Left lung (tissue), 4 donors: ENCODE measurements at regions not wholly inside any gene's neighbourhood (a gene's known extent, or its start where the extent isn't known, plus 50 kb on each side); places are given as distances from the start of the nearest gene placed in this dataset.
"Not testable (repeated sequence)": the region's sequence is repeated elsewhere in the genome, so short reads cannot be mapped to it uniquely, and the experiment has no call there.

Experiments
- ATAC-seq: fragments of 200-7000 bp; cut with Tn5 transposase; one replicate; pipeline ENCODE4 v1.9.1; 2020; ENCODE audit warnings: moderate library complexity
- DNase-seq, 4 donors: peaks; one replicate each; pipeline ENCODE4 v3.0.0-alpha.2; 2013 to 2020
- H3K27ac ChIP-seq, 2 donors: fragments of 200-600 bp; sonication (generic) in 1 of 2; one replicate each; pipeline versions ENCODE4 v1.5.0 to v1.8.0; 2020 to 2021
- H3K27me3 ChIP-seq, 2 donors: fragments of 200-600 bp; sonication (generic) in 1 of 2; one replicate each; pipeline versions ENCODE4 v1.5.0 to v1.8.0; 2020 to 2021
- H3K36me3 ChIP-seq, 2 donors: fragments of 200-600 bp; sonication (generic) in 1 of 2; one replicate each; pipeline versions ENCODE4 v1.5.0 to v1.8.0; 2020 to 2021
- H3K4me1 ChIP-seq, 2 donors: fragments of 200-600 bp; one replicate each; pipeline ENCODE4 v1.8.0; 2021
- H3K4me3 ChIP-seq, 2 donors: fragments of 200-600 bp; sonication (generic) in 1 of 2; one replicate each; pipeline versions ENCODE4 v1.5.0 to v1.8.0; 2020 to 2021; ENCODE audit warnings: mild to moderate bottlenecking in 1 of 2
- H3K9me3 ChIP-seq, 2 donors: fragments of 200-600 bp; sonication (generic) in 1 of 2; one replicate each; pipeline versions ENCODE4 v1.5.0 to v1.8.0; 2020 to 2021
- intact Hi-C, 2 donors: fragments of 100-400 bp; cut with DNase I; formaldehyde crosslinking; loops; one replicate each; pipeline versions ENCODE4 v1.11.2 to v1.14.2; 2022
- TF ChIP-seq, protein P1 (sequence below), 2 donors: fragments of 200-600 bp; sonication (generic) in 1 of 2; IDR thresholded peaks; one replicate each; pipeline versions ENCODE4 v1.5.0 to v1.8.0; 2021; ENCODE audit warnings: antibody characterized with exemption in 2 of 2
- donor health status: DM: no; HTN: yes; CAD: no.
- donor health status: DM: no; HTN: no; CAD: no.

DNA sequence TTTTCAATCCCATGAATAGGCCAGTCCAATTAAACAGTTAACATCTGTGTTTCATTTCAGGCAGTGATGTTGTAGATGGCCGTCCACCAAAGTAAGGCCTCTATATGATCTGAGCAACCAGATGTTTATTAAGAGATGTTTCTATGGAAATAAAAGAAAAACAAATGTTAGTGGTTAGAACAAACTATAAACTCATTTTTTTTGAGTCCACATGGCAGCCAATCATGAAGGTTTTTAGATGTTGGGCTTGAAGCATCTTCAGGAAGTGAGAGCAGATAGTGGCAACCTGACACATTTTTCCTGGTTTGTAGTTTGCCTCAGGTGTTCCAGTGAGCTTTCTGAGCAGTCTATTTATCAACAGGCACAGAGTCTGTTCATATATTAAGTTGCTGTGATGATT is 746.1 kb downstream of the PRIM2 start:
- H3K36me3 ChIP-seq, DNase-seq, ATAC-seq, H3K4me3 ChIP-seq, H3K9me3 ChIP-seq, H3K27me3 ChIP-seq, intact Hi-C loops, H3K4me1 ChIP-seq, H3K27ac ChIP-seq: not testable (repeated sequence)

GRCh38 chr6:58067867-58068548 is 750.6 kb downstream of the PRIM2 start:
- H3K9me3 ChIP-seq, H3K36me3 ChIP-seq, H3K4me3 ChIP-seq, H3K27me3 ChIP-seq, H3K27ac ChIP-seq, H3K4me1 ChIP-seq, DNase-seq, intact Hi-C loops: not testable (repeated sequence)
- peak; percentile 92 for ATAC-seq

- intact Hi-C loops = no loop called here
- DNase-seq (peak in 1 of 4 donors; percentile 64), ATAC-seq (no peak)
- no peak overlapping the region for H3K27ac ChIP-seq
- no peaks in the 10 kb centered on the region for H3K4me1 ChIP-seq
- peaks cover 0 to 5% of the 10 kb centered on the region in 2 donors for H3K9me3 ChIP-seq
- TF ChIP-seq, protein P1, sequence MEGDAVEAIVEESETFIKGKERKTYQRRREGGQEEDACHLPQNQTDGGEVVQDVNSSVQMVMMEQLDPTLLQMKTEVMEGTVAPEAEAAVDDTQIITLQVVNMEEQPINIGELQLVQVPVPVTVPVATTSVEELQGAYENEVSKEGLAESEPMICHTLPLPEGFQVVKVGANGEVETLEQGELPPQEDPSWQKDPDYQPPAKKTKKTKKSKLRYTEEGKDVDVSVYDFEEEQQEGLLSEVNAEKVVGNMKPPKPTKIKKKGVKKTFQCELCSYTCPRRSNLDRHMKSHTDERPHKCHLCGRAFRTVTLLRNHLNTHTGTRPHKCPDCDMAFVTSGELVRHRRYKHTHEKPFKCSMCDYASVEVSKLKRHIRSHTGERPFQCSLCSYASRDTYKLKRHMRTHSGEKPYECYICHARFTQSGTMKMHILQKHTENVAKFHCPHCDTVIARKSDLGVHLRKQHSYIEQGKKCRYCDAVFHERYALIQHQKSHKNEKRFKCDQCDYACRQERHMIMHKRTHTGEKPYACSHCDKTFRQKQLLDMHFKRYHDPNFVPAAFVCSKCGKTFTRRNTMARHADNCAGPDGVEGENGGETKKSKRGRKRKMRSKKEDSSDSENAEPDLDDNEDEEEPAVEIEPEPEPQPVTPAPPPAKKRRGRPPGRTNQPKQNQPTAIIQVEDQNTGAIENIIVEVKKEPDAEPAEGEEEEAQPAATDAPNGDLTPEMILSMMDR (IDR thresholded peaks at IDR 0.05) = no peak
- no peaks in the 10 kb centered on the region for H3K36me3 ChIP-seq
- no peak overlapping the region for H3K4me3 ChIP-seq
- no peaks in the 10 kb centered on the region for H3K27me3 ChIP-seq
These were observed 755.8 kb downstream of the PRIM2 start for GRCh38 chr6:58073263-58073662.

- intact Hi-C loops, H3K4me1 ChIP-seq, H3K36me3 ChIP-seq, H3K9me3 ChIP-seq, H3K27ac ChIP-seq, H3K27me3 ChIP-seq, H3K4me3 ChIP-seq, DNase-seq: not testable (repeated sequence)
- peak; percentile 72 for ATAC-seq
These were observed 772.6 kb downstream of the PRIM2 start for GRCh38 chr6:58090067-58090466.

DNA sequence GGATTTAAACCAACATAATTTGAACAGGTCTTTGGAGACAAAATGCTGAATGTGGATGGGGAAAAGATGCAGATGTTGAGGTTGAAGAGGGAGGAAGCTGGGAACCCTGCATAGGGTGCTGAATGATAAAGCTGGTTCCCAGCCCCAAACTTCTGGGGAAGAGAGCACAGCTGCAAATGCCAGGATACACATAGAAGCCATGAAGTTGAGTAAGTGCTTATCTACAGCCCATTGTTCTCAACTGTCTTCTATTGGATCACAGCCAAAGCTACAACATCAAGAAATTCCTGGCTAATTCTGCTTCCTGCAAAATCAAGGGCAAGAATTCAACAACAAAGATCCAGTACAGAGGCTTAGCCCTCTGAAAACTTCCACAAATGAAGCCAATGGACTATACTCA is 779.8 kb downstream of the PRIM2 start:
- peak in 1 of 4 donors; percentile 4 for DNase-seq

DNA sequence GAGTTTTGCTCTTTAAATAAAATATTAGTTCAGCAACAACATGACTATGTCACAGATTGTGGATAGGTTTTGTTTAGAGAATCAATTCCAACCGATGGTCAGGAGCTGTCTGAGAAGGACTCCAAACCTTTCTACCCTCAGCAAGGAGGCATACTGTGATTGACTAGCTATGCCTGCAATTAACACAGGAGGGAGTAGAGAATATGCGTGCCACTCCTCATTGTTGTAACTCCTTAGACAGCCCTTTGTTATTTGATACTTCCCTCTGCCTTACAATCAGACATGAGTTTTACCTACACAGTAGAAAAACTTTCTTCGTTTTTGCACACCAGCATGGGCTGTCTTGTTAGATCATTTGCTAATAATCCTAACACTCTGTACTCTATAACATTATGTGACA is 796.5 kb downstream of the PRIM2 start:
- ATAC-seq = no peak
- H3K27ac ChIP-seq = no peak overlapping the region
- intact Hi-C loops = no loop called here
- no peak for DNase-seq
- no peaks in the 10 kb centered on the region for H3K36me3 ChIP-seq
- no peaks in the 10 kb centered on the region for H3K4me1 ChIP-seq
- peaks cover 0 to 3% of the 10 kb centered on the region in 2 donors for H3K9me3 ChIP-seq
- no peak overlapping the region for H3K4me3 ChIP-seq
- H3K27me3 ChIP-seq = no peaks in the 10 kb centered on the region
- TF ChIP-seq, protein P1 (IDR thresholded peaks at IDR 0.05) = no peak

More for the DNA sequence above, 779.8 kb downstream of the PRIM2 start:
- H3K9me3 ChIP-seq, intact Hi-C loops, H3K27ac ChIP-seq, ATAC-seq, H3K4me3 ChIP-seq, H3K27me3 ChIP-seq, H3K36me3 ChIP-seq, H3K4me1 ChIP-seq: not testable (repeated sequence)

- H3K4me3 ChIP-seq, H3K9me3 ChIP-seq, H3K36me3 ChIP-seq, intact Hi-C loops, DNase-seq, H3K4me1 ChIP-seq, H3K27me3 ChIP-seq, ATAC-seq, H3K27ac ChIP-seq: not testable (repeated sequence)
These were observed 799.7 kb downstream of the PRIM2 start for GRCh38 chr6:58117162-58117561.

DNA sequence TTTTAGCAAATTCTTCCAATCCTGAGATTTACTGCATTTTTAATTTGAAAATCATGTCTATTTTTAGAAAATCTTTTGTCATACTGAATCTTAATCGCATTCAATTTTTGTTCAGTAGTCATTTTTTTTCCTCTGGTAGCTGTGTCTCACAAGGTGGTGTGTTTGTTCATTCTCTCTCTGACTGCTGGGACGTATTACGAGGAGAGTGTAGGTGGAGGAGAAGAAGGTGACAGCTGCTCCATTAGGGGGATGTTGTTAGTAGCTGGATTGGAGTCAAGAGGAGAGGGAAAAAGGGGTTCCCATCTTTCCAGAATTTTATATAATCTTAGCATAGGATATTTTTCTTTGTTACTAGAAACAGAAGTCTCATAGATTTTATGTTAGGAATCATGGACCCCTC is 804.2 kb downstream of the PRIM2 start:
- H3K27ac ChIP-seq, H3K4me1 ChIP-seq, H3K36me3 ChIP-seq, DNase-seq, H3K4me3 ChIP-seq, intact Hi-C loops, H3K9me3 ChIP-seq, H3K27me3 ChIP-seq, ATAC-seq: not testable (repeated sequence)

GRCh38 chr6:58123770-58124169 is 806.3 kb downstream of the PRIM2 start:
- H3K4me3 ChIP-seq, H3K27ac ChIP-seq, H3K4me1 ChIP-seq, ATAC-seq, H3K27me3 ChIP-seq, DNase-seq, intact Hi-C loops, H3K9me3 ChIP-seq, H3K36me3 ChIP-seq: not testable (repeated sequence)

DNA sequence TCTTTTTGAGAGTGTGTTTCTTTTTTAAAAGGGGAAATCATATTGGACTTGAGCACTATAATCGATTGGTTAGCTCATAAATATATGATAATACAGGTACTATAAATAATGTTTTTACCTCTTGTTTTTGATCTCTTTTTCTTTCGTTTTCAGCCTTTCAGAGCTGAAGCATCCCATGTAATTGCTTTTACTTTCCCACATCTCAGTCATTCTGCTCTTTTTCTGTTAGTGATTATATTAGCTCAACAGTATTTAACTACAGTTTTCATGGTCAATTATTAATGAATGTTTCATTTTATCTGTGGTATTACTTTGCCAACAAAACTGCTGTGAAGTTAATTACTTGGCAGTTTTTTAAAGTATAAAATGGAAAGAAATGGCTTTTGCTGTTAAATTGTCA is 811.1 kb downstream of the PRIM2 start:
- H3K27me3 ChIP-seq, intact Hi-C loops, H3K36me3 ChIP-seq, DNase-seq, H3K27ac ChIP-seq, ATAC-seq, H3K4me3 ChIP-seq, H3K4me1 ChIP-seq: not testable (repeated sequence)
- H3K9me3 ChIP-seq = peaks cover 0 to 17% of the 10 kb centered on the region in 2 donors

DNA sequence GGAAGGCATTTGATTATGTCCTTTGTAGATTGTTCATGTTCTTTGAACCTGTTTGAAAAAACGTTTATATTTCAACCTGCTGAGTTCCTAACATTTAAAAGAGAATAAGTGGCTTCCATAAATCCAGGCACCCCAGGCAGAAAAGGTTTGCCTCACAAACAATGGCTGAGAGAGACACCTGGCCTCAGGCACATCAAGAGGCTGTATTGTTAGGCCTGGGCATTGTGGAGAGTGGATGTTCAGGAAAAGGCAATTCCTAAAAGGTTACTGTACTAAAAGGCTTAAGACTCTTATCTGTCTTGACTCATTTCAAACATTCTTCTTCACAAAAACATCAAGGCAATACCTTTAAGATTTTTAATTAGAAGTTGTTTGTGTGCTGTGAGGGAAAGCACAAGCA is 811.7 kb downstream of the PRIM2 start:
- H3K9me3 ChIP-seq = peaks cover 0 to 19% of the 10 kb centered on the region in 2 donors
- H3K36me3 ChIP-seq, H3K4me1 ChIP-seq, H3K27ac ChIP-seq, DNase-seq, ATAC-seq, intact Hi-C loops, H3K4me3 ChIP-seq, H3K27me3 ChIP-seq: not testable (repeated sequence)

- ATAC-seq, H3K9me3 ChIP-seq, H3K27me3 ChIP-seq, DNase-seq, intact Hi-C loops, H3K4me1 ChIP-seq, H3K4me3 ChIP-seq, H3K36me3 ChIP-seq, H3K27ac ChIP-seq: not testable (repeated sequence)
These were observed 822.3 kb downstream of the PRIM2 start for GRCh38 chr6:58139746-58140145.
